Activated CD8-positive, alpha-beta memory T cell treated with anti-CD3 and anti-CD28 coated beads for 1 hour (primary cell): ENCODE measurements at regions not wholly inside any gene's neighbourhood (a gene's known extent, or its start where the extent isn't known, plus 50 kb on each side); places are given as distances from the start of the nearest gene placed in this dataset.
"Not testable (repeated sequence)": the region's sequence is repeated elsewhere in the genome, so short reads cannot be mapped to it uniquely, and the experiment has no call there.

Source experiments
- DNase-seq, 2 donors: peaks; one replicate each; pipeline ENCODE4 v3.0.0-alpha.2; 2020; ENCODE audit warnings: low read depth in 1 of 2; ENCODE audit errors: extremely low read depth in 1 of 2

GRCh38 chr20:4322499-4322898 is 73.4 kb upstream of the ADRA1D start:
- no peak for DNase-seq

GRCh38 chr20:4320291-4320690 is 71.2 kb upstream of the ADRA1D start:
- no peak for DNase-seq

GRCh38 chr20:4318891-4319290 is 69.8 kb upstream of the ADRA1D start:
- DNase-seq = no peak

- not testable (repeated sequence) for DNase-seq
Observed at GRCh38 chr20:4310616-4311015, 61.5 kb upstream of the ADRA1D start.

- DNase-seq = no peak
Observed at GRCh38 chr20:4306206-4306605, 57.1 kb upstream of the ADRA1D start.

GRCh38 chr20:4305091-4305490 is 56.0 kb upstream of the ADRA1D start:
- DNase-seq = no peak

GRCh38 chr20:4304601-4305000 is 55.5 kb upstream of the ADRA1D start:
- no peak for DNase-seq

GRCh38 chr20:4303136-4303535 is 54.0 kb upstream of the ADRA1D start:
- DNase-seq = no peak

- no peak for DNase-seq
Observed at GRCh38 chr20:4300921-4301320, 51.8 kb upstream of the ADRA1D start.

GRCh38 chr20:4300401-4300800 is 51.3 kb upstream of the ADRA1D start:
- no peak for DNase-seq

- no peak for DNase-seq
Observed at GRCh38 chr20:4299773-4300172, 50.7 kb upstream of the ADRA1D start.

GRCh38 chr20:4299216-4299615 is 50.1 kb upstream of the ADRA1D start:
- no peak for DNase-seq
